ENCODE measurements at regions not wholly inside any gene's neighbourhood (a gene's known extent, or its start where the extent isn't known, plus 50 kb on each side); places are given as distances from the start of the nearest gene placed in this dataset.
"Not testable (repeated sequence)": the region's sequence is repeated elsewhere in the genome, so short reads cannot be mapped to it uniquely, and the experiment has no call there.

DNA sequence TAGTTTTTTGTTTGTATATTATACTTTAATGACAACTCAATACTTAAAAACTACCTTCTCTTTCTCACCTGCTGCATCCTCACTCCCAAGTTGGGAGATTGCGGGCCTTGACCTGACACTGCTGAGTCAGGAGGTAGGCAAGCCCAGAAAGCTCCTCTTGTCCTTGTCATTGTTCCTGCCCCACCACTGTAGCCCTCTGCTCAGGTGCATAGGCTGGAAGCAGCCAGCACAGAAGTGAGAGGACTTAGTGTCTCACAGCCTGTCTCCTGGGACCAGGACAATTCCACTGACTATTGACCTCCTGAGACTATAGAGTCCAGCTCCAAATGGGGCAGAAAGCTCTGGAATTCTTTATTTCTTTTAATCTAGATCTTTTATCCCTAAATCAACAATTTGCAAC, 123.5 kb upstream of the NDP start:
- DNase-seq (ENCODE audit: low spot score), result no peak

DNA sequence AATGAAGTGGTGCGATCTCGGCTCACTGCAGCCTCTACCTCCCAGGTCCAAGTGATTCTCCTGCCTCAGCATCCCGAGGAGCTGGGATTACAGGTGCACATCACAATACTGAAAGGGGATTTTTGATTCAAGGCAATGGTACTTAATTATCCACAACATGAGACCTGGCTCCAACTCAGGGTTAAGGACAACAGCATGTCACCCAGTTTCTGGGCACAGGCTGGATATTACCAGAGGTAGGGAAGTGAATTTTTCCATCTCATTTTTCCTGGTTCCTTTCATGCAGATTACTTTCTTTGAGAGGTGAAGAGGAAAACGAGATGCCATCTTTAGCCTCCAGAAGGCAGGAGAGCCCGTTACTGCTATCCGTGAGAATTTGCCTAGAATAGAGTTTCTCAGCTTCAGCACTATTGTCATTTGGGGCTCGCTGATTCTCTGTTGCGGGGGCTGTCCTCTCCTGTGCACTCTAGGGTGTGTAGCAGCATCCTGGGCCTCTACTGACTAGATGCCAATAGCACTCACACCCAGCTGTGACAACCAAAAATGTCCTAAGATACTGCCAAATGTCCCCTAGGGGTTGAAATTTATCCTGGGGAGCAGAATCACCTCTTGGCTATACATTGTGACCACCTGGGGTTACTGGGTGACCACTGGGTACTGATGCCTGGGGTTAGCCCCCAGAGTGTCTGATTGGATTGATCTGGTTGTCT, 121.8 kb upstream of the NDP start:
- no peak for DNase-seq (ENCODE audit: low spot score)

DNA sequence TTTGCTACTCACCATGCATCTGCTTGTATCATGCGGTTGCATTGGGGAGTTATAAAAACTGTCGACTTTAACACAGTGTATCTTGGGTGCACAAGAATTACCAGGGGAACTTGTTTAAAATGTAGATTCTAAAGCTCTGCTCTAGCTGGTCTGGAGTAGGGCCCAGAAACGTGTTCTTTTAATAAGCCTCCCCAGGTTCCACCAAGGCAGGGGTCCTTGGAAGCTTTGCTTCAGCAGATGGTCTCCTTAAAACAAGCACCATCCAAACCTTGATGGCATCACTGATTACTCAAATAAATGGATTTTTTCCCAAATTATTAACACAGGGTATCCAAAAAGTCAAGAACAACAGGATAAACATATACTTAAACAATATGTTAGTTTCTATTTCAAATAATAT, 120.2 kb upstream of the NDP start:
- DNase-seq (ENCODE audit: low spot score), result no peak

DNA sequence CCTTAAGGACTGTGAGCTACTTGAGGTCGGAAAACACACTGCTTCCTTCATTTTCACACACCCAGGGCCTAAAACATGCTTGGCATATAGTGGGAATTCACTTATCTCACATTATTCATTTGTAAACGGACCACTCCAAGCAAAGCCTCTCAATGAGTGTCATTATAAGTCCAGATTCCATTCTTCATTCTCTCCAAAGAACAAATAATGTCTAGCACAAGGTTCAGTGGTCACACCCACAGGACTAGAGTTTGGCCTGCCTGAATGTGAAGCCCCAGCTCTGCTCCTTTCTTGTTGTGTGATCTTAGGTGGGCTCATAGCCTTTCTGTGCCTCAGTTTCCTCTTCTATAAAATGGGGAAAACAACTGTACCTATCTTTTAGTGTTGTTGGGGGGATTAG, 119.6 kb upstream of the NDP start:
- no peak for DNase-seq (ENCODE audit: low spot score)

DNA sequence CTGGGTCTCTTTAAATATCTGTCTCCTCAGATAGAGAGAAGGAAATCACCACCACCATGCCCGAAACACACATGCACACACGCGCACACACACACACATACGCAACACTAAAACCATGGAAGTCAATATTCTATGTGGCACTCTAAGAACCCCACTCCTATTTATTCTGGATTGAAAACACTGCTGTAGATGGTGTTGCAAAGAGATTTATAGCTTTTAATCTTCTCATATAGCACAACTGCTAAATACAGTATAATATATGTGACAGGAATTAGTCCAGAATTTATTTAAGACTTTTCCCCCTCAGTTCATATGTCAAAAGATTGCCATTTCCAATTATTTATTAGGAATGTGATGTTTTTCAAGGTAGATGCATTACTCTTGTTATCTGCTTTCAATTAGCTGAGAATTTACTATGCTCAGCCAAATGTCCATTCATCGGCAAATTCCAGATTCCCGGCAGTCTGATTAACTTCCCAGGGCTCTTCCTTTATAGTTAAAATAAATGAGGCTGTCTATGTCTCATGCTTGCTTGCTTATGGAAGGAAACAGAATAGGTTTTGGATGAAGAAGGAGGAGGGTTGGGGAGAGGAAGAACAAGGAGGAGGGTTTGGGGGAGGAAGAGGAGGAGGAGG, 115.4 kb upstream of the NDP start:
- DNase-seq (ENCODE audit: low spot score), result peak; percentile 8

DNA sequence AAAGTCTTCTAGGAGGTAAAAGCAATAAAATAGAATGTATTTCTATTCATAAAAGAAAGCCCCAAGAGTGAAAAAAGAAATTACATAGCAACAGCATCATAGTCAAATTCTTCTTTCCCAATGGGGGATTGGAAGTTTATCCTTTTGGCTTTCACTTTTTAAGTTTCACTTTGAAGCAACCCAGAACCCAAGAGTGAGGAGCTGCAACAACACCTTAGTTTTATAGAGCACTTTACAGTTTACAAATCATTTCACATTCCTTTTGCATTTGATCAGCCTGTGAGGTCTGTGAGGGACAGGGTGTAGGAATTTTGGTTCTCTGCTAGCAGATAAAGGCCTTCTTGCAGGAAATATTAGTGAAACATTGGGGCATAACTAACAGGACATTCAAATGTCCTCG, 112.0 kb upstream of the NDP start:
- DNase-seq (ENCODE audit: low spot score), result no peak

DNA sequence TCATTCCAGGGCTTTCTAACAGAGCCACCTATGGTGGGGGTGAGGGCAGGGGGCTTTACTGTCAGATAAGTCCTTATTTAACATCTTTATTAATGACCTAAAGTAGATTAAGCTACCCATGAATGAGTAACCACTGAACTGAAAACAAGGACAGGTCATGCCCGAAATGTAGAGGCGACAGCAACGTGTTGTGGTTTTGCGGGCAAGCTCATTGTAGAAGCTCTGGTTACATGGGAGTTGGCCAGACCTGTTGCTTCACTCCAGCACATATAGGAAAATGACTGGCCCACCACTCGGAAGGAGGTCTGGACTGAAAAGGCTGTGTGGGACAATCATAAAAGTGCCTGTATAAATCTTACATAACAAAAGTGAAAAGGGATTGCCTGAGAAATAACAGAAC, 109.6 kb upstream of the NDP start:
- DNase-seq (ENCODE audit: low spot score), result no peak

DNA sequence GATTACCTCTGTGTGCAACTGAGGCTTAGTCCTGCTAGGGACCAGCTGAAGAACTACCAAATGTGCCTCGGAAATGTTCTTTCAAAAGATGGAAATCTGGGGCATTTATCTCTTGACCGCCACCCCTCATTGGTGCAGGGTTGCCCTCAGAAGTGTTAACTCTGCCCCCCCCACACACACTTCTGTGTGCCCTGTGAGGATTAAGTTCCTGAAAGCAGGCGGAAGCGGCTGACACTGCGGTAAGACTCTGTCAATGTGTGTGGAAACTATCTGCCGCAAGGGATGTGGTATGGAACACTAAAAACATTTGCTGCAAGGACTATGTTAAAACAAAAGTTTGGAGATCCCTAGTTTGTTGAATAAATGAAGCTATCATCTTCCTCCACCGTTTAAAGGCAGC, 106.9 kb upstream of the NDP start:
- no peak for DNase-seq (ENCODE audit: low spot score)

DNA sequence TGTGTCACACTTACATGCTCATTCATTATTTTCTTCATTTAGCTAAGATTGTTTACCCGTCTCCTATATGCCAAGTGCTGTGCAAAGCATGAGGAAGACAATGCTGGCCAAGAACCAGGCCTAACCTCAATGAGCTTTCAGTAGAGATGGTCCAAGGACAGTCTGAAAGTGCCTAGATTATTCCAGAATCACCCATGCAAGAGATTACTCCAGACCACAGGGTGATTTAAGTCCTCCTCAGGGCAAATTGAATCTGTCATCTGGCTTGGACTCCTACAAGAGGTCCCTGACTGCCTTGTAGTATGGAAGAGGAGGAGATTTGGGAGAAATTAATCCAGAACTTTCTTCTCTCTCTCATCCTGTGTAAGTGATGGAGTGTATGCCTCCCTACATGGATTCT, 99.4 kb upstream of the NDP start:
- DNase-seq (ENCODE audit: low spot score), result peak; percentile 11

DNA sequence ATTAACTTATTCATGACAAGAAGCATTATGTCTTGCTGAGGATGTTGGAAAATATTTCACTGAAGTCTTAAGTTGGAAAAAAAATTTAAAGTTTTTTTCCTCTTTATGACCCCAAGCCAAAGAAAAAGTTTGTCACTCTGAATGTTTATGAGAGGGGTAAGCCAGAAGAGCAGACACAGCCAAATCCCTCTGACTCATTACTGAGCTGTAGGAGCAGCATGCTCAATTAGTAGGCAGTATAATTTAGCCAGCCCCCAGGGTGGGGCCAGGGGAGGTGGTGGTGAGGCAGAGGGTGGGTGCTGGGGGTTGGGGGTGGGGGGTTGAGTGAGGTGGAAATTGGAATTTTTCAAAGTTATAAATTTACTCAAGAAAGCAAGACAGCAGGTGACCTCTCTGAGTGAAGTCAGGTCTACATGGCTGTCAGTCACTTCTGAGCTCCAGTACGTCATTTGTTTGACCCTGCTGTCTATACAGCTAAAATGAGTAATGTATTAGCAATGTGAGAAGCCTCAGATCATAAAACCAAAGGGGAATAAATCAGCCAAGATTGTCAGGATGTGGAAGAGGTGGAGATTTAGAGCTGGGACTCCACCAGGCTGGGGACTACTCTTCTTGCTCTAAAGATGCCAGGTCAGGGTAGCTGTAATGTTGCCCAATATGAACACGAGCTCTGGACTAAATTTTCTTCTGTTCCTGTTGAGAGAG, 98.8 kb upstream of the NDP start:
- DNase-seq (ENCODE audit: low spot score), result peak; percentile 77

DNA sequence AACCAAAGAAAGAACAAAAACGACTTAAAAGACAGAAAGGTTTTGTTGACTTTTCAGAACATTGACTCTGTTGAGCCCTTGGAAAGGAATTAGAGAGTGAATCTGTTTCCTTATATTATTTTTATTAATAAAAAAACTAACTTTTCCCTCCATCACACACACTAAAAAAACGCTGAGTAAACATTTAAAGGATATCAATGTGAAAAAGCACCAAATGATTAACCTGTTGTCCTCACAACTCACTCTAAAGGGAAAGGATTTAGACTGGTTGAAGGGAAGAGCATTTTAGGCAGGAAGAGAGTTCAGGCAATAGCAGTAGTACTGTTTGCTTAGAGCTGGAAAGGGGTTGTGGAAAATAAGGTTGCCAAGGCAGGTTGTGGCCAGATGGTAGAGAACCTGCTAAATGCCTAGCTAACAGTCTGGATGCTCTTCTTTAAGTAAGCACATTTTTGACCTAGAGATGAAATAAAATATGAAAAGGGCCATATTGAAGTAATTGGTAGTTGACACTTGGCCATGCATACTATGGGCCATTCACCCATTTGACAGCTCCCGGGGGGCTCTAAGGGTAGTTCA, 98.0 kb upstream of the NDP start:
- no peak for DNase-seq (ENCODE audit: low spot score)

DNA sequence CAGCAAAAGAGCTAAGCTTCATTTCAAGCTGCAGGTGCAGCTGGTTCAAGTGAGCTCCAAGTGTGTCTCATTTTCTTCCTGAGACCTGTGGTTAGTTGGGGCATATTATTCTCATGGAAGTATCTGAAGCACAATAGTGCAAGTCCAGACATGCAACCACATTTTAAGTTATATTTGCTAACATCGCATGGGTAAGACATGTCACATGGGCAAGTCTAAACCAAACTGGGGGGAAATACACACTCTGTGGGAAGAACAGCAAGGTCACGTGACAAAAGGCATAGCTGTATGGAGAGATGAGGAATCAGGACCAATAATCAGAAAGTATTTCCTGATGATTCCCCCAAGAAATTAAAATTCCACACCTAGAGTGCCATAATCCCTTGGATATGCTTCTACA, 94.9 kb upstream of the NDP start:
- DNase-seq (ENCODE audit: low spot score), result no peak

DNA sequence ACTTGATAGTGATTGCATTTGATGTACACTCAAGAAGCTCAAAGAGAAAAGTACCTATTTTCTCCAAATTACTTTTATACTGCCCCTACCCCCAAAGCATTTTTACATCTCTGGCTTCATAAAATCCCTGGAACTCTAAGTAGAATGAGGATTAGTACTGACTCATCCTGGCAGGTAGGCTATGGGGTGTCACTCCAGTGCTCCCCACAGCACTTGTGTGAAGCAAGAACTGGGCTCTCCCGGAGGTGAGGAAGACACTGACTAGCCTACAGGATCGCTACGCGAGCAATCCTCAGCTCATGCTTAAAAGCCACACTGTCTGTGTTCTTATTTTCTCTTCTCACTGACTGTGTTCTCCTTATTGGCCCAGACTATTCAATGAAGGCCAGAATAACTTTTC, 90.4 kb upstream of the NDP start:
- no peak for DNase-seq (ENCODE audit: low spot score)

DNA sequence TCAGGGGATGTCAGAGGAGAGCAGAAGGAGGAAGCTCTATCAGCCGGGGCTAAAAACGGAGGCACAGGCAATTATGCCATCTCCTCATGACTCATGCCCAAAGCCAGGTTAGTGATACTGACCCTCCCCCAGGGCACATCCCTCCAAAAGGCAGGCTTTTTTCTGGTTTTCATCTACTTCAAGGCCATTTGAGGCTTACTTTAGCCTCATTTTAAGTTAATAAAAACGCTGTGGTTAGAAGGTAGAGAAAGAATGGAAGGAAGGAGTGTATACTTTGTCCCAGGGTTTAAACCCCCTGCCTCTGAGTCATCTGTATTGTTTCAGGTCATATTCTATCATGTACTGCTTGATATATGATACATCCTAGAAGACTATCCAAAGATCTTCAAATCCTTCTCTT, 89.7 kb upstream of the NDP start:
- no peak for DNase-seq (ENCODE audit: low spot score)

DNA sequence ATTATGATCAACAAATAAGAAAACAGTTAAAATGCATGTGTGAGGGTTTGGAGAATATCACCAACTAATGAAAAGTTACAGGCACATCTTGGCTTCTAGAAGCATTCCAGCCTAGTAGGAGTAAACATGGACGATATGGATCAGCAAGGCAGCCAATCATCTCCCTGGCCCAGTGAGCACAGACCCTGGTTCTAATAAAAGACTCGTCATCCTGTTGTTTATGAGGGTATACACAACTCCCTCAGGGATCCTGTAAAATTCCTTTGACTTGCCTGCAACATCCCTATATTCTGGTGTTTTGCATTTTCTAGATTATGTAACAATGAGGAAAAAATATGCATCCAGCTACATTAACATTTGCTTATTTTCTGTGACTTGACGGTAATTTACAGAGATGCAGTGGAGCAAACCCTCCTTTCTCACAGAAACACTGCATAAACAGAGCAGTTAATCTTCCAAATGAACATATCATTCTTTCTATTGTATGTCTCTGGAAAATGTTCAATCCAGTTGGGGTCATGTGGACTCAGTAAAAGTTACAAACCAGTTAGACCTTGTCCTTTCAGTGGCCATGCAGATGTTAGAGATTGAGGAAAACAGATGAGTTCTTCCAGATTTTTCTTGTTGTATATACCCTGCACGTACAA, 88.9 kb upstream of the NDP start:
- no peak for DNase-seq (ENCODE audit: low spot score)

DNA sequence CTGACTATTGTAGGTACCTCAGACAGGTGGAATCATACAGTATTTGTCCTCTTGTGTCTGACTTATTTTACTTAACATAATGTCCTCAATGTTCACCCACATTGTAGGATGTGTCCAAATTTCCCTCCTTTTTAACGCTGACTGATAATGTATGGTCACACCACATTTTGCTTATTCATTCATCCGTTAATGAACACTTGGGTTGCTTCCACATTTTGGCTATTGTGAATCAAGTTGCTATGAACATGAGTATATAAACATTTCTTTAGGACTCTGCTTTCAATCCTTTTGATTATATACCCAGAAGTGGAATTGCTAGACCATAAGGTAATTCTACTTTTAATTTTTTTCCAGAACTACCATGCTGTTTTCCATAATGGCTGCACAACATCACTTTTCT, 87.0 kb upstream of the NDP start:
- no peak for DNase-seq (ENCODE audit: low spot score)

DNA sequence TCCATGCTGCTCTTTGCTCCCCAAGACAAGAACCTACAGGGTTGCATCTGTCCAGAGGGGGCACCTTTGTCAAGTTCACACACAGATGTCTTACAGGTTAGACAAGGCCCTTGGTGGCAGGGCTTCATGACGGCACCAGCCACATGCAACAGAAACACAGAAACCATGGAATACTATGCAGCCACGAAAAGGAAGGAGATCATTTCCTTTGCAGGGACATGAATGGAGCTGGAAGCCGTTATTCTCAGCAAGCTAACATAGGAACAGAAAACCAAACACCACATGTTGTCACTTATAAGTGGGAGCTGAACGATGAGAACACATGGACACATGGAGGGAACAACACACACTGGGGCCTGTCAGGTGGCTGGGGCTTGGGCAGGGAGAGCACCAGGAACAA, 85.1 kb upstream of the NDP start:
- DNase-seq (ENCODE audit: low spot score), result no peak

DNA sequence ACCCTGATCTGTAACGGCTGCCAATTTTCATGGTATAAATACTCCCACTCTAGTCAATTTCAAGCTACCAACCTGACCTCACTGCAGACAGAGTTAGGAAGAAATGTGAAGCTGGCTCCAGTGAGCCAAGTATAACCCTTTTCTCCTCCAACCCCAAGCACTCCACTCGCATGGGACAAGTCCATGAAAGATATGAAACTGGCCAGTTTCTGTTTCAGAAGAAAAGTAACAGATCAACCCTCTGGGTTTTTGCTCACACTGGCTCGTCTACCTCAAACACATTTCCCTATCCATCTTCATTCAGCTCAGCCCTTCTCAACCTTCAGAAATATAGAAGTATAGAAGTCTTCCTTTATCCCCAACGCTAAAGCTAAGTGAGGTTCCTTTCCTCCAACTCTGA, 82.4 kb upstream of the NDP start:
- DNase-seq (ENCODE audit: low spot score), result no peak

DNA sequence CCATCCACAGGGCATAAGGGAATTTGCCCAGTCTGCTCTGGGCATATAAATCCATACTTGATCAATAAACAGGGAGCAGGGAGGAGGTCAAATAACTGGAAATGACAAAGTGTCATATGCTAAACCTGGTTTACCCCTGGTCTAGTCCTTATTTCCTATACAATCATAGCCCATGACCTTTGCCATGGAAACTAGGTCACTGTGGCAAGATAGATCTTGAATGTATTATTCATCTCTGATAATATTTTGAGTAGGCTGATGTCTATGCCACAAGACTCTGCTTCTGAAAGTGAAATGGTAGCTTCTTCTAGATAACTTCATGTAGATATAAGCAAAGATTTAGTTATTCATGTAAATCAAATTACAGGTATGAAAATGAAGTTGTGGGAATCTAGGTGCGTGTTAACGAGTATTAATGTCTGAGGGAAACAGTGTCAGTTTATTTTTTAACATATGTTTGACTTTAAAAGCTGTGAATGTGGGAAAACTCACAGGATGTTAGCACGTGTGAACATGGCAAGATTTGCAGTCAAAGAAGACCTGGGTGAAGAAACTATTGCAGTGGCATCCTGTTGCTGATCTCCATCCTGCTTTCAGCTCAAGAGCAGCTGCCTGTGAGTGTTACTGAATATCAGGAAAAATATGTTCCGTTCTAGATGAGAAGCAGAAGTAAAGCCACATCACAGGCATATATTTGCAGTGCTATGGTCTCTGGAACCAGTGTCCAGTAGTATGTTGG, 81.8 kb upstream of the NDP start:
- no peak for DNase-seq (ENCODE audit: low spot score)

DNA sequence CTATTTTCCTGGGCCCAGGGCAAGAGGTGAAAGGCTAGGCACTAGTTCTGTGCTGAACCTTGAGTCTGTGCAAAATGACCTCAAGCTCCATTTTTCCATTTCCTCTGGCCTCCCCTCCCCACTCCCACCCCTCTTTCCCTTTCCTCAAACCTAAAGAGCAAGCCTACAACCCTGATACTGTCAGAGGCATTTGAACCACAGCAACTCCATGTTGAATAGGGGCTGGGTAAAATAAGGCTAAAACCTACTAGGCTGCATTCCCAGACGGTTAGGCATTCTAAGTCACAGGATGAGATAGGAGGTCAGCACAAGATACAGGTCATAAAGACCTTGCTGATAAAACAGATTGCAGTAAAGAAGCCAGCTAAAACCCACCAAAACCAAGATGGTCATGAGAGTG, 71.9 kb upstream of the NDP start:
- not testable (repeated sequence) for DNase-seq (ENCODE audit: low spot score)

DNA sequence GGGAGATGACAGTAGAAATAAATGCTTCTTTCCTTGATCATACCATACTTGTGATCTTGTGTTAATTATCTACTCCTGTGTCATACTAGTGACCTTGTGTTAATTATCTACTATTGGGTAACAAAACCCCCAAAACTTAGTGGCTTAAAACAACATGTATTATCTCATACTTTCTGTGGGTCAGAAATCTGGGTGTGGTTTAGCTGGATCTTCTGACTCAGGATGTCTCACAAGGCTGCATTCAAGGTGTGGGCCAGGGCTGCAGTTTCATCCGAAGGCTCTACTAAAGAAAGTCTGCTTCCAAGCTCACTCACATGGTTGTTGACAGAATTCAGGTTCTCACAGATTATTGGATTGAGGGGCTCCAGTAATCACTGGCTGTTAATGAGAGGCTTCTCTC, 70.3 kb upstream of the NDP start:
- DNase-seq (ENCODE audit: low spot score), result no peak

DNA sequence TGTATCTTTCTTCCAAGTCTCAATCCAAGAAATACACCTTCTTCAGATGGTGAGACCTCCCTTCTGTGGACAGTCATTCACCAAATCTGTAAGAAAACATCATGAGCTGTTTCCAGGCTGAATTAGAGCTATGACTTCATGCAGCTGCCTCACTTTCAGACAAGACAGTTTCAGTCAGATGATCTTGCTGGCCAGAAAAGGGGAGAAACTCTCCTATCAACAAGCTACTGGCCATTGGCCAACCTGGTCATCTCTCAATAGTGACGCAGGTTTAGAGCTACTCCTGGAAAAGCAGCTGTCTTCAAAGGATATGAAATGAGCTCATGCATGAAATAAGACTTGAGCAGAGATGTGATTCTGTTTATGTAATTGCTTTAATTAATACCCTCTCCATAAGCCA, 69.6 kb upstream of the NDP start:
- DNase-seq (ENCODE audit: low spot score), result no peak

Measured in AG08395 (cell line).